Nucleus accumbens (tissue), 56 donors: ENCODE measurements at regions not wholly inside any gene's neighbourhood (a gene's known extent, or its start where the extent isn't known, plus 50 kb on each side); places are given as distances from the start of the nearest gene placed in this dataset.
A peak's percentile ranks its signal among the peaks of the same experiment; 100 is the strongest.

Source experiments
- DNase-seq, 56 donors: peaks; one replicate each; lab custom pipeline; 2025; lab: John Stamatoyannopoulos, UW

- DNase-seq, result no peak
Observed at GRCh38 chr6:40340957-40341356, 246.2 kb downstream of the LRFN2 start.

GRCh38 chr6:40340196-40340595 is 247.0 kb downstream of the LRFN2 start:
- DNase-seq, result no peak

- no peak for DNase-seq
Observed at GRCh38 chr6:40338306-40338705, 248.9 kb downstream of the LRFN2 start.

GRCh38 chr6:40336940-40337760 is 250.0 kb downstream of the LRFN2 start:
- no peak for DNase-seq

GRCh38 chr6:40336296-40336695 is 250.9 kb downstream of the LRFN2 start:
- no peak for DNase-seq

- no peak for DNase-seq
Observed at GRCh38 chr6:40334496-40335270, 252.5 kb downstream of the LRFN2 start.

DNA sequence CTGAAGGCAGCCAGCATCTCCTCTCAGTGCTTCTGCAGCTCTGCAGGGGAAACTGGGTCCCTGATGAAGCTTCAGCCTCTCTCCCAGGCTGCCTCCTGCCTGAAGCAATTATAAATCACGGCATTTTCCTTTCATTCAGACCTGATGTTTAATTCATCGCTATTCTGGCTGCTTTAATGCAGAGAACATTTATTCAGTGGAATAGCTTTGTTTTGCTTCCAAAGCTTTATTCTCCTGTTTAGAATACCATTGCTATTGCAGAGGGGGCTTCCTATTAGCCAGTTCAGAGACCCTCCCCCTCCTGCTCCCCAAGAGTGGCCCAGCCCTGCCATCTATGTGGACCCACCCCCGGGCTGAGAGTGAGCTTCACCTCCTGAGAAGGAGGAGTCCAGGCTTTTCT is 255.6 kb downstream of the LRFN2 start:
- DNase-seq, result no peak

DNA sequence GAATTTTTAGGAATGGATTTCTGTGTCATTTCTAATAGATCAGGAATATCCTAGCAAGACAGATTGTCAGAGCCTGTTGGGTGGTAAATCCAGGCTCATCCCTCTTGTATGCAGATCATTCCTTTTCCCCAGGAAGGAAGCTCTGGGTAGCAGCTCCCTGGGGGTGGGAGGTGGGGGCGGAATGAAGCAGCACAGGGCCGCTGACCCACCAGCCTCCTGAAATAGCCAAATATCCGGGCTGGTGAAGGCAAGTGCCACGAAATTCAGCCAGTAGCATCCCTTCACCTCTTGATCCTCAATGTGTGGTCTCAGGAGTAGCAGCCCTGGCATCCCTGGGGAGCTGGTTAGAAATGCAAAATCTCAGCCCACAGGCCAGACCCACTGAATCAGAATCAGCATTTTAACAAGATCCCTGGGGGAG is 256.9 kb downstream of the LRFN2 start:
- no peak for DNase-seq

GRCh38 chr6:40328986-40329545 is 258.1 kb downstream of the LRFN2 start:
- no peak for DNase-seq

GRCh38 chr6:40328386-40328985 is 258.7 kb downstream of the LRFN2 start:
- DNase-seq, result peak in 8 of 56 donors; percentile 8 to 28 (median 15)

DNA sequence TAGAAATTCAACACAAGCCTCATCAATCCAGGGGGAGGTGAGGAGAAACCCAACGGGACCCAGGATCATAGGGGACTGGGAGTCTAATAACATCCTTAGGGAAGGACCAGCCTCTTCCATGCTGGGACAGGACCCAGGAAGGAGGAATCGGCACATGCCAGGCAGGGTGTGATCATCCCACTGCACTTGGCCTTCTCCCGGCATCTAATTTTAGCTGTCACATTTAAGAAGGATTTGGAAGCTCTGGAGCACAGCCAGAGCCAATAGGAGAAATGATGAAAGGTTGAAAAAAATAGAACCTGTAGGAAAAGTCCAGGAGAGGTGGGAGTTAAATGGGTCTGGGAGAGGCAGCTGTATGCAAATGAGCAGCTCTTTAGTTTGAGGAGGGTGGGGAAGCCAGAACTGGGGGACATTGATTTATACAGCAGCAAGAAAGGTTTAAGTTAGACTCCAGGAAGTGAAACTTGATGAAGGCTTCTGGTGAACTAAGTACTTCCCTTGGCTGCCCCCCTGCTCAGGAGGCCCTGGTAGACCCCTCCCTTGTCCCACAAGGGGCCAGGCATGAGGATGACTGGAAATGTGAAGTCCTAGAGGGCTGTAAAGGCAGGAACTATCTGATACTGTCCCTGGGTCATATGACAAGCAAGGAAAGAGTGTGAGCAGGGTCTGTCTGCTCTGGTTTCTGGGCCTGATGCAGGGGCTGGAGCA is 260.3 kb downstream of the LRFN2 start:
- no peak for DNase-seq

DNA sequence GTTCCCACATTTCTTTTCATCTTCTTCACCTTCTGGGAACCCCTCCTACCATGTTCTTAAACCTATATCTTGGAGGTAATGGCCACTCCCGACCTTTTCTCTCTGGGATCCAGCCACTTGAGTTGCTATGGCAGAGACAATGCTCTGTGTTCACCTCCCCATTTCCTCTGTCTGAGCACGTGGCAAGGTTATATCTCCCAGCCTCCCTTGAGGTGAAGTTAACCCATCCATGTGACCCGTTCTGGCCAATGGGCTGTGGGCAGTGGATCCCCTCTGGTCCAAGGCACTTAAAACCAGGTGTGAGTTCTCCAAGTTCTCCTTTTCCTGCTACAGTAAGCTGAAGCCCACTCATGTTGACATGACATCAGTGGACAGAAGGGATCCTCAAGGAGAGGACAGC is 261.4 kb downstream of the LRFN2 start:
- DNase-seq, result no peak

GRCh38 chr6:40325041-40325440 is 262.1 kb downstream of the LRFN2 start:
- no peak for DNase-seq

DNA sequence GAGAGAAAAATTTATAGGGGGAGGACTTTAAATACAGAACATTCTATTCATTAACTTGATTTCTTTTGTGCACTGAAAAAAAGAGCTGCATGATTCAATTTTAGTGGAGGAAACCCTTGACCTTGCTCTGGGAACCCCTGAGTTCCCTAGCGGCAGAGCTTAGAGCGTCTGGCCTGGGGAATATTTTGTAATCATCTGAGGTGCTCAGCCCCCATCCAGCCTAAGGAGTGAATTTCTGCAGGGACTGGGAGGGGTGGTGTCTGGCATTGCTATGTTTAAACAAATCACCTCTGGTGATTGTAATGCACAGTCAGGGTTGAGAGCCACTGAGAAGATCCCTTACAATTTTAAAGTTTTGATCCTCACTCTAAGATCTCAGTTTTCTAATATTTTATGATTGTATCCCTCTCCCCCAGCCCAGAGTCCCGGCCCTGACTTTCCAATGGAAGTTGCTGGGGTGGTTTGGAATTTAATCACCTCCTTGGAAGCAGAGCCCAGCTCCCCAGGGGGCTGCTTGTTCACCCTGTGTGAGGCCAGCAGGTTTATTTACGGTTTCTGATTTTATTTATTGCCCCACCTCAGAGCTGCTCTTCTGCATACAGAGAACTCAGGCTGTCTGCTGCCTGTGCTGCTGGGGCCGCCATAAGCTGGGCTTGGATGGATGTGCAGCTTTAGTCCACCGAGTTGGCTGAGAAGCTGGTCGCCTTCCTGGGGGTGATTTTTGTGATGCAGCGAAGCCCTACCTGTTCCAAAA is 263.1 kb downstream of the LRFN2 start:
- DNase-seq, result no peak

DNA sequence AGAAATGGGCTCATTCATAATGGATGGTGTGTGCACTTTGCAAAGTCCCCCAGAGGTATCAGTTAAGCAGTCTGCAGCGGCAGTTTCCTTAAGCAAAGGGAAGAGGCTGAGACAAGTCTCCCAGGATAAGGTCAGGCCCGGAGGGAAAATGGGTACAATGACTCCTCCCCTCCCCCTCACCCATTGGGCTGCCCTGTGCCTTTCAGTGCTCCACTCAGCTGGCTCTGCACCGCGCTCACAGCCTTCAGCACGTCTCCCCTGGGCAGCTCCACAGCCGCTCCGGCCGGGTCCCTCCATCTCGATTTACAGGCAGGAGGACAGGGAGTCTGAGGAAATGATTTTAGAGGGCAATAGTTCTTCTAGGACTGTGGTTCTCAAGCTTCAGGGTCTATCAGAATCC is 264.8 kb downstream of the LRFN2 start:
- no peak for DNase-seq

GRCh38 chr6:40321616-40322015 is 265.5 kb downstream of the LRFN2 start:
- no peak for DNase-seq

GRCh38 chr6:40320947-40321346 is 266.2 kb downstream of the LRFN2 start:
- DNase-seq, result no peak

GRCh38 chr6:40320441-40320840 is 266.7 kb downstream of the LRFN2 start:
- no peak for DNase-seq

DNA sequence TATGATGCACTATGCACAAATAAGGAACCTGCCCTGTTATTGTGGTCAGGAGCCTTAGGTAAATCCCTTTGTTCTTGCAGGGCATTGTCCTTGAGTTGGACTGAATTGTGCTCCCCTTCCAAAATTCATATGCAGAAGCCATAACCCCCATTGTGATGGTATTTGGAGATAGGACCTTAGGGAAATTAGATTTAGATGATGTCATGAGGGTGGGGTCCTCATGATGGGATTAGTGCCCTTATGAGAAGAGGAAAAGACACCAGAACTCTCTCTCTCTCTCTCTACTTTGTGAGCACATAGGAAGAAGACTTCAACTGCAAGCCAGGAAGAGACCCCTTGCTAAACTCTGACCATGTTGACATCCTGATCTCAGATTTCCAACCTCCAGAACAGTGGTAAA is 268.0 kb downstream of the LRFN2 start:
- no peak for DNase-seq

DNA sequence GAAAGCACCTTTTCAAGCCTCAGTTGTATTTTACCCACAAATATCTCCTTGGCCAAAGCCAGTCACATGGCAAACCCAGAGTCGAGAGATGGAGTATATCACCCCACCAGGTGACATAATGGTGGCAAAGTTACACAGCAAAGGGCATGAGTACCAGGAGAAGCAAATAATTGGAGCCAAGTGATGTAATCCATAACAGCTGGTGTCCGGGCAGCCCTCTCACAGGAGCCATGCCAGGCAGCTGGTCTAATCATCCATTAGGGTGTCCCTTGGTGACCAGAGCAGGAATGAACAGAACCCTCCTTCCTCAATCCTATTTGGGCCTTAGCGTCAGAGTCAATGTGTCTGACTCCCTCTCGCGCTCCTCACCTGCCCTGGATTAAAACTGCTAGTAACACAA is 272.1 kb downstream of the LRFN2 start:
- no peak for DNase-seq
